Stimulated activated CD4-positive, alpha-beta T cell treated with anti-CD3 and anti-CD28 coated beads, Interleukin-1b, Interleukin-23, amount 100 ng/mL, for 1 hour (primary cell): ENCODE measurements at regions not wholly inside any gene's neighbourhood (a gene's known extent, or its start where the extent isn't known, plus 50 kb on each side); places are given as distances from the start of the nearest gene placed in this dataset.
"Not testable (repeated sequence)": the region's sequence is repeated elsewhere in the genome, so short reads cannot be mapped to it uniquely, and the experiment has no call there.

Source experiments
- DNase-seq, 2 donors: peaks; one replicate each; pipeline ENCODE4 v3.0.0-alpha.2; 2020; ENCODE audit warnings: low read depth in 2 of 2

- no peak for DNase-seq
These were observed 71.4 kb downstream of the TLR4 start for GRCh38 chr9:117775591-117775990.

DNA sequence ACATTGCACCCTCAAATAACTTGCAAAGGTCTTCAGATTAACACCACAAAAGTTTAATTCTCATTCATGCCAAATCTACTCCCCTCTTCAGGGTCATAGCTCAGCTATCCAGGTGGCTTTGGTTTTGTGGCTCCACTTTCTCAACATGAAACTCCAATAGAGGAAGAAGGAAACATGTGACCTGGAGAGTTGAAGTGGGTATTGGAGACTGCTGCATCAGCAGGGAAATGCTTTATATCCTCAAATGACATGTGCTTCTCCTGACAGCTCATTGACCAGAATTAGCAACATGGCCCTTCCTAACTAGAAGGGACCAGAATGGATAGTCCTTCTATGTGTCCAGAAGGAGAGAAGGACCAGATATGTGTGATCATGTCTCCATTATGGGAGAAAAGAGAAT, 73.6 kb downstream of the TLR4 start:
- no peak for DNase-seq

DNA sequence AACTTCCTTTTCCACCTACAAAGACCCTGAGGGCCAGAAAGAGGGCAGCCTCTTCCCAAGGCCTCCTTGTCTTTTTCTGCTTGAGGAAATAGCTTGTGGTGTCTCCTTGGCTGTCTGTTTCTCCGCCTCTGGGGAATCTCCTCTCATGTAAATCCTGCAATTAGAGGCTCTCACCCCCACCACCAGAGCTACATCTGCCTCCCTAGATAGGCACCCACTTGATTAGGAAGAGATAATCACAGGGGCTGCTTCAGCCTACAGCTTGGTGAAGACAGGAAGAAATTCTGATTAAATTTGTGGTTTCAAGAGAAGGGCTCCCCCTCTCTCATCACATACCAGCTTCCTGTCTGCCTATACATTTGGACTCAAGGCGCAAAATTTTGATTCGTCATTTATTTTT, 75.6 kb downstream of the TLR4 start:
- no peak for DNase-seq

- peak; percentile 4 to 15 for DNase-seq
These were observed 79.0 kb downstream of the TLR4 start for GRCh38 chr9:117782931-117783788.

DNA sequence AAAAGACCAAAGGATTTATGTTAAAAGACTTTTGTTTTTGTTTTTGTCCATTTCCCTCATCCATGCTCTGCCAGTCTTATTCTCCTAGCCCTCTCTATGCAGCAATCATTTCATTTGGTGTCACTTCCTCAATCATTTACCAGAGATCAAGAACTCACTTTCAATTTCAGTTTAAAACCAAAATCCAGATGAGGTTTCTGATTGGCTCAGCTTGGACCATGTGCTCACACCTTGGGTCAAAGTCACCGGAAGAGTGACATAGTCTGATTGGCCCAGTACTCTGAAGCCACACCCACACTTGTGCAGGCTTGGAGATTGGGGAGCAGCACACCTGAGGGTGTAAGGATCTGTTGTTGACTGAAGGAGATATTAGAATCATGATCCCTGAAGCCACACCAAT, 79.6 kb downstream of the TLR4 start:
- no peak for DNase-seq

- no peak for DNase-seq
These were observed 80.8 kb downstream of the TLR4 start for GRCh38 chr9:117784996-117785395.

GRCh38 chr9:117787746-117788145, 83.5 kb downstream of the TLR4 start:
- no peak for DNase-seq

GRCh38 chr9:117795271-117795670, 91.1 kb downstream of the TLR4 start:
- no peak for DNase-seq

DNA sequence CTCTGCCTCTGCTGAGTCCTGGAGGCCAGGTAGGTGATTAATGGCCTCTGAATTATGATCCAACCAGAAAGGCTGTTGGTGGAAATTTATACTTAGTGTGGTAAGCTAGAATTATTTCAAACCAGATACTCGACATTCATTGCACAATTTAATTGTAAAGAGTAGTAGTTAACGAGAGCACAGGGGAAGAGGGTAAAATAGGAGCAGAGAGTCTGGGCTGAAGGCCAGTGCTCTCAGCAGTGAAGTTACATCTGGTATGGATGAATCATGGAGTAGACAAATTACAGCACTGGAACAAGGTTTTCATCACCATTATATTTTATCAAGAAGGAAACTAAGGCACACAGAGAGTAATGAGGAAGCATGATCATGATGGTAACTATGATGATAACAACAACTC, 92.5 kb downstream of the TLR4 start:
- no peak for DNase-seq

DNA sequence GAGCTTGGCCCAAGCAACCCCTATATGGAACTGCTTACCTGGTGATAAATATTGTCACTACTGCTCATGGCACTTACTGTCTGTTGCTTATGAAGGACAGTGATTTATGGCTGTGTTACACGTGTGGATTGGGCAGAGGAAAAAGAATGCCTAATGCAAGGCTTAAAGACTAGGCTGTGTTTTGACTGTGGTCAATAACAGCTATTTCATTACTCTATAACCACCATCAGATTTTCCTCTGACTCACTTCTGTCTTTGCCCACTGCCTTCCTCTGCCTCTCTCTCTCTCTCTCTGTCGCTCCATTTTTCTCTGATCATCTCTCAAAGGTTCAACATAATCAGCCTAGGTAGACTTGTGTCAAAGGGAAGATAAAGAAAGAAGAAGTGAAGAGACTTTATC, 96.2 kb downstream of the TLR4 start:
- DNase-seq, result no peak

DNA sequence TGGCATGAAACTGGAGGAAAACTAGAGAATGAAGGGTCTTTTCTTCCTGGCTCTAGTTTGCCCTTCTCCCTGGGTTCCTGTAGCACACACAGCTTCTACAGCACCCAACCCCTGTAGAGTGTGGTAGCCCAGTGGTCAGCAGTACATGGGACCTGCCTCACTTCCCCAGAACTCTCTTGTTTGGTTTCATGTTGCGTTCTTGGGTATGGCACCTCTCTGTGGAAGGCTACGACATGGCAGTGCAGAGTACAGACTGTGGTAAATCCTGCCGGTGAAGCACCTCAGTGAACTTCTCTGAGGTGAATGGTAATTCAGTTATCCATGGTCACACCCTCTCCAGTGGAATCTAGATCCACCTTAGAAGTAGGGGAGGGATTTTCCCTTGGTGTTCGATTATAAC, 105.5 kb downstream of the TLR4 start:
- DNase-seq, result no peak

- no peak for DNase-seq
These were observed 111.1 kb downstream of the TLR4 start for GRCh38 chr9:117815315-117815714.

- no peak for DNase-seq
These were observed 111.7 kb downstream of the TLR4 start for GRCh38 chr9:117815948-117816347.

GRCh38 chr9:117821954-117822353, 117.8 kb downstream of the TLR4 start:
- no peak for DNase-seq

DNA sequence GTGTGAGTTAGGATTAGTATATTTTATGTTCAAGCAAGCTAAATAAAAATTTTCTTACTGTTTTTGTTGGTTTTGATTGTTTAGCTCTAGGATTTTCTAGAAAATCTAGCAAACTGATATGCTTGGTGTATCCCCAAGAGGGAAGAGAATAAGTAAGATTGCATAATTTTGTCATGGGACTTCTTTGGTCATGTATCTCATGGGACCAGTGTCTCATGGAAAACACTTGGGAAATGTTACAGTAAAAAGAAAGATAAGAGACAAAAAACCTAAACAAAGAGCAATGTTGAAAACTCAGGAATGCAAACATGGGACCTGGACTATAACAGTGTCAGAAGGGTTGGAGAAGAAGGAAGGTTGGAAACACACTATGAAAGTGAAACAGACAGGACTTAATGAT, 119.4 kb downstream of the TLR4 start:
- DNase-seq, result no peak

GRCh38 chr9:117825609-117826347, 121.6 kb downstream of the TLR4 start:
- no peak for DNase-seq

DNA sequence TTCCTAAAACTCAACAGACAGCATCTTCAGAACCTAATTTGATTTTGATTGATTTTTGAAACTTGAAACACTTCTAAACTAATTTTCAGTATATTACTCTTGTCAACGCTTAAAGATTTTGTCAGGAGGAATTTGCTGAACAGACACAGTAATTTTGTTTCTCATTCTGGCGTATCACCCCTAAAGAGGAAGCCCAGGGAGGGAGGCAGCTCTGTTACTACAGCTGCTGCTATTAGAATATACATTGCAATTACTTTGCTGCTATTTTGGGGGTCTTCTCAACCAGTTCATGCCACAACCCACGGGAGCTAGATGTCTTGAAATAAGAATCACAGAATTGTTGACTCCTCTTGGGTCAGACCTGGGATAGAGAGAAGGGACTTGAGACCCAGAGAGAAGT, 122.6 kb downstream of the TLR4 start:
- DNase-seq, result no peak

DNA sequence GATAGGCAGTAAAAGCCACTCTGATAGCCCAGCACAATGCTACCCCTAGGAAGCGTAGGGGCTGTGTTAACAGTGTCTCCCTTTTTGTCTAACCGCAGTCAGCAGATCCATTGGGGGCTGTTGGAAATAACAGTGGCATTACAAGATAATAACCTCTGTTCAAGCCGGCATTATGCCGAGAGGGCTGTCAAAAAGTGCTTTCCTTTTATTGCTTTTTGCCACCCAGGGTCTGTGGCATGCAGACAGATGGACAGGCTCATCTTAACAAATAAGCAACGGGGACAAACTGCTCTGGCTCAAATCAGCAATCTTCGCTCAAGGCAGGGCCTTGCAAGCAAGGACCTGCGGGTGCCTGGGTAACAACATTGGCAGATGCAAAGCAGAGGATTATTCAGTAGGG, 123.3 kb downstream of the TLR4 start:
- DNase-seq, result no peak

DNA sequence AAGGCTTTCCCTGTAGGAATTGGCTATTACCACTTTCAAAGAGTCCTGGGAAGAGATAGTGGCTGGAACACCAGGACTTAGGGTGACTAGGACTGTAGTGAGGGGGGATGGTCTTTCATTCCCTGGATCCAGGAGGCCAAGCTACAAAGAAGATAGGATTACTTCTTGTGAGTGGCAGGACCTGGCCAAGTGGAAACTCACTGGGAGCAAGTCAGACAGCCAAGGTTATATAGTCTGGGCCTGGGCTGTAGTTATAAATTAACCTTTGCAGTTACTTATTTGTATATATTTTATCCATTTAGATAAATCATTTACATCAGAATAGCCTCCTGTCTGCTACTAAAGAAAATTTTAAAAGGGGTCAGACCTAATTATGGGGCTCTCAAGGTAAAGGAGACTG, 124.3 kb downstream of the TLR4 start:
- no peak for DNase-seq

DNA sequence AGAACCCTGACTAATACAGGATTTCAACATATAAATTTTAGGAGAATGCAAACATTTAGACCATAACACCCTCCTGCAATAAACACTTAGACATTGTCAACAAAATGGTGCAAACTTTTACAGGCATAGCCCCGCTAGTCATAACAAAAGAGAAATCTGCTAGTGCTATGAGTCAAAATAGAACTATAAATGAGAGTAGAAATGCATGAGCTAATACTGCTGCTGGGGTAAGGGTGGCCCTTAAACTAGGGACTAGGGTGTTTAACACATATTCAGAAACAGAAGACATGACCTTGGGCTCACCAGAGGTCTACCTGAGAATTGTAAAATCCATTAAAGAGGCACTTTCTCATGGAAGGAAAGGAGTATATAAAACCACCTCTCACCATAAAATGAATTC, 131.6 kb downstream of the TLR4 start:
- DNase-seq, result no peak

GRCh38 chr9:117839862-117840261, 135.7 kb downstream of the TLR4 start:
- no peak for DNase-seq

DNA sequence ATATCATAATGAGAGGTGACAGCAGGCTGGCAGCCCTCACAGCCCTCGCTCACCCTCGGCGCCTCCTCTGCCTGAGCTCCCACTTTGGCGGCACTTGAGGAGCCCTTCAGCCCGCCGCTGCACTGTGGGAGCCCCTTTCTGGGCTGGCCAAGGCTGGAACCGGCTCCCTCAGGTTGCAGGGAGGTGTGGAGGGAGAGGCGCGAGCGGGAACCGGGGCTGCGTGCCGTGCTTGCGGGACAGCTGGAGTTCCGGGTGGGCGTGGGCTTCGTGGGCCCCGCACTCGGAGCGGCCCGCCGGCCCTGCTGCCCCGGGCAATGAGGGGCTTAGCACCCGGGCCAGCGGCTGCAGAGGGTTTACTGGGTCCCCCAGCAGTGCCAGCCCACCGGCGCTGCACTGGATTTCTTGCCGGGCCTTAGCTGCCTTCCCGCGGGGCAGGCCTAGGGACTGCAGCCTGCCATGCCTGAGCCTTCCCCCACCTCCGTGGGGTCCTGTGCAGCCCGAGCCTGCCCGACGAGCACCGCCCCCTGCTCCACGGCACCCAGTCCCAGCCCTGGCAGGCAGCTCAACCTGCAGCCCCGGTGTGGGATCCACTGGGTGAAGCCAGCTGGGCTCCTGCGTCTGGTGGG, 147.7 kb downstream of the TLR4 start:
- not testable (repeated sequence) for DNase-seq

- DNase-seq, result no peak
These were observed 154.4 kb downstream of the TLR4 start for GRCh38 chr9:117858561-117858960.
